DND-41 (cell line): ENCODE measurements at regions not wholly inside any gene's neighbourhood (a gene's known extent, or its start where the extent isn't known, plus 50 kb on each side); places are given as distances from the start of the nearest gene placed in this dataset.

Source experiments
- ATAC-seq: fragments of 200-7000 bp; cut with Tn5 transposase; 3 replicates; pipeline ENCODE4 v1.9.1; 2021; ENCODE audit warnings: low read depth; ENCODE audit not compliant: insufficient read depth
- DNase-seq: peaks from one replicate; pipeline ENCODE4 v3.0.0-alpha.2; 2020
- H2AFZ ChIP-seq: 2 replicates; pipeline ENCODE4 v1.6.0; 2012; ENCODE audit warnings: low read depth, low read length
- H3K27ac ChIP-seq: 2 replicates; pipeline ENCODE4 v1.5.1; 2012; ENCODE audit warnings: low read length, inconsistent platforms
- H3K27me3 ChIP-seq: fragments of 200-600 bp; sonication (generic); 2 replicates; pipeline ENCODE4 v1.6.0; 2012; ENCODE audit warnings: low read length, mild to moderate bottlenecking, inconsistent platforms; ENCODE audit not compliant: insufficient read depth, poor library complexity
- H3K36me3 ChIP-seq: 2 replicates; pipeline ENCODE4 v1.5.1; 2012; ENCODE audit warnings: low read length, inconsistent platforms; ENCODE audit not compliant: insufficient read depth
- H3K4me1 ChIP-seq: 2 replicates; pipeline ENCODE4 v1.5.1; 2012; ENCODE audit warnings: mild to moderate bottlenecking, low read length; ENCODE audit not compliant: insufficient read depth
- H3K4me2 ChIP-seq: 2 replicates; pipeline ENCODE4 v1.6.0; 2012; ENCODE audit warnings: mild to moderate bottlenecking, moderate library complexity, low read length, inconsistent platforms; ENCODE audit not compliant: insufficient read depth
- H3K4me3 ChIP-seq, 2 experiments: fragments of 200-600 bp in 1 of 2; shearing (Covaris generic) in 1 of 2; 2 replicates each; pipeline ENCODE4 v1.5.1; 2012 to 2016; ENCODE audit warnings: inconsistent platforms in 2 of 2, low read length in 2 of 2, mild to moderate bottlenecking in 2 of 2, low read depth in 1 of 2, moderate library complexity in 1 of 2
- H3K79me2 ChIP-seq: 2 replicates; pipeline ENCODE4 v1.6.0; 2012; ENCODE audit warnings: low read length, inconsistent platforms; ENCODE audit not compliant: insufficient read depth
- H3K9ac ChIP-seq: 2 replicates; pipeline ENCODE4 v1.6.0; 2012; ENCODE audit warnings: low read depth, mild to moderate bottlenecking, inconsistent platforms, low read length, moderate library complexity
- H3K9me3 ChIP-seq: 2 replicates; pipeline ENCODE4 v1.5.1; 2012; ENCODE audit warnings: low read length, moderate library complexity, mild to moderate bottlenecking, inconsistent platforms; ENCODE audit not compliant: insufficient read depth, severe bottlenecking
- H4K20me1 ChIP-seq: 2 replicates; pipeline ENCODE4 v1.6.0; 2012; ENCODE audit warnings: low read length; ENCODE audit not compliant: insufficient read depth
- EZH2 ChIP-seq: IDR thresholded peaks from 3 replicates; pipeline ENCODE4 v1.6.1; 2012; ENCODE audit warnings: borderline replicate concordance, low read depth, mild to moderate bottlenecking, moderate library complexity, low read length, inconsistent platforms; ENCODE audit not compliant: severe bottlenecking
- TF ChIP-seq, protein P1 (sequence below): IDR thresholded peaks from 2 replicates; pipeline ENCODE4 v1.5.1; 2012; ENCODE audit warnings: borderline replicate concordance, low read length, moderate library complexity, mild to moderate bottlenecking; ENCODE audit not compliant: poor library complexity, severe bottlenecking; ENCODE audit errors: extremely low read depth

DNA sequence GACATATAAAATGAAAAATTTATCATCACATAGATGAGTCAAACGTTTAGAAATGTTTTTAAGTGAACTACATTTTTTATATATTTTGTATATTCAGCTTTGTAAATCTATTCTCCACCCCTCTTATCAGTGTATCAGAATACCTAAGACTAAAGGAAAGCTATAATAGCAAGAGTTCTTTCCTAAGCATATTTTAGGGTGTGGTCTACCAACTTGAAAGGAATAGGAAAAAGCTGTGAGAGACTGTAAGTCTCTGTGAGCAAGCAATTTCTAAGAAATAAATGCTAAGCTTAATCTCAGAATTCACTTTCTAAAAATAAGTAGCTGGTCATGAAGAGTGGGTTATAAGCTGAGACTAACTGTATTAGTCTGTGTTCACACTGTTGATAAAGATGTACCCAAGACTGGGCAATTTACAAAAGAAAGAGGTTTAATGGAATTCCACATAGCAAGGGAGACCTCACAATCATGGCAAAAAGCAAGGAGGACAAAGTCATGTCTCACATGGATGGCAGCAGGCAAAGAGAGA lies 175.4 kb upstream of the PREP start:
- H3K36me3 ChIP-seq = no peaks in the 10 kb centered on the region
- peak; percentile 33; the same call in 1 of the 3 replicates for ATAC-seq

DNA sequence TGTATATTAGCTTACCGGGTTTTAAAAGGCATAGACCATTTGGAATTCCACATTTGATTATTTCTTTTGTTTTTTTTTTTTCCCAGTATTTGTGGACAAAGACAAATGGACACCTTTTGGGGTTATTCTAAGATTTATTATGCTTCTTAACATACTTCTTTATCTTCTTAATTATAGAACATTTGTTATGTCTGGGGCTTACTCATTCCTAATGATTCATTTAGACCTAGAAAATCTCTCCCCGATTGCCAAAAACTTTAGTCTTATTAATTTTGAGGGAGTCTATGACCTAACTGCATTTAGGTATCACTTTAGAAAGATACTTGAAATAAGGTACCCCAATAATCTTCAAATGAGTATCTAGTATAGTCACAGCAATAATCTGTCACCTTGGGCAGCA lies 170.7 kb upstream of the PREP start:
- Histone ChIP-seq H3K79me2 (no peaks in the 10 kb centered on the region), H3K9me3 (no peaks in the 10 kb centered on the region), H2AFZ (no peak overlapping the region), H3K4me1 (no peaks in the 10 kb centered on the region), H3K9ac (no peak overlapping the region), H4K20me1 (no peaks in the 10 kb centered on the region), H3K27me3 (no peaks in the 10 kb centered on the region), H3K4me3 (no peak overlapping the region), H3K27ac (no peak overlapping the region), H3K36me3 (no peaks in the 10 kb centered on the region), H3K4me2 (no peak overlapping the region)
- TF ChIP-seq, protein P1, sequence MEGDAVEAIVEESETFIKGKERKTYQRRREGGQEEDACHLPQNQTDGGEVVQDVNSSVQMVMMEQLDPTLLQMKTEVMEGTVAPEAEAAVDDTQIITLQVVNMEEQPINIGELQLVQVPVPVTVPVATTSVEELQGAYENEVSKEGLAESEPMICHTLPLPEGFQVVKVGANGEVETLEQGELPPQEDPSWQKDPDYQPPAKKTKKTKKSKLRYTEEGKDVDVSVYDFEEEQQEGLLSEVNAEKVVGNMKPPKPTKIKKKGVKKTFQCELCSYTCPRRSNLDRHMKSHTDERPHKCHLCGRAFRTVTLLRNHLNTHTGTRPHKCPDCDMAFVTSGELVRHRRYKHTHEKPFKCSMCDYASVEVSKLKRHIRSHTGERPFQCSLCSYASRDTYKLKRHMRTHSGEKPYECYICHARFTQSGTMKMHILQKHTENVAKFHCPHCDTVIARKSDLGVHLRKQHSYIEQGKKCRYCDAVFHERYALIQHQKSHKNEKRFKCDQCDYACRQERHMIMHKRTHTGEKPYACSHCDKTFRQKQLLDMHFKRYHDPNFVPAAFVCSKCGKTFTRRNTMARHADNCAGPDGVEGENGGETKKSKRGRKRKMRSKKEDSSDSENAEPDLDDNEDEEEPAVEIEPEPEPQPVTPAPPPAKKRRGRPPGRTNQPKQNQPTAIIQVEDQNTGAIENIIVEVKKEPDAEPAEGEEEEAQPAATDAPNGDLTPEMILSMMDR = no peak
- TF ChIP-seq EZH2 = no peak
- ATAC-seq (no peak), DNase-seq (no peak)

More for the DNA sequence above, 175.4 kb upstream of the PREP start:
- Histone ChIP-seq H4K20me1 (no peaks in the 10 kb centered on the region), H3K79me2 (no peaks in the 10 kb centered on the region), H3K4me3 (no peak overlapping the region), H3K4me2 (no peak overlapping the region), H3K27ac (no peak overlapping the region), H3K9me3 (no peaks in the 10 kb centered on the region), H2AFZ (0 out of 2 replicates have a peak overlapping the region, but pooled peaks have one; percentile 6), H3K27me3 (no peaks in the 10 kb centered on the region), H3K9ac (no peak overlapping the region), H3K4me1 (no peaks in the 10 kb centered on the region)
- TF ChIP-seq, protein P1 = no peak
- no peak for TF ChIP-seq EZH2
- no peak for DNase-seq

DNA sequence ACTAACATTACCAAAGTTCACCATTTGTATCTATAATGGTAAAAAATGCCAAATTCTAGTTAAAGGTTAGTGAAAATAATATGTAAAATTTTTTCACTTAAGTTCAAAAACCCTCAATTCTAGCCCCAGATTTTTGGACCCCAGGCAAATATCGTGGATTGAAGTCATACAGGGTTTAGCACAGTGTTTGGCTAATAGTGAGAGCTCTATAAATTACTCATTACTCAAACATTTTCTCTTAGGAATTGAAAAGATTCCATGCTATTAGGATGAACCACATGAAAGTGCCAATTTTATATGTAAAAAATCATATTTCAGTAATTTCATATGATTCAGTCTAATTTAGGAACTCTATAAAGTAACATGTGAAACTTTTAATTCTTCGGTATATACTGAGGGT lies 170.3 kb upstream of the PREP start:
- no peaks in the 10 kb centered on the region for H3K36me3 ChIP-seq
- no peak overlapping the region for H2AFZ ChIP-seq
- no peak overlapping the region for H3K9ac ChIP-seq
- no peak overlapping the region for H3K4me3 ChIP-seq
- no peaks in the 10 kb centered on the region for H3K79me2 ChIP-seq
- H3K4me2 ChIP-seq = no peak overlapping the region
- H3K27ac ChIP-seq = no peak overlapping the region
- no peak for ATAC-seq
- no peak for DNase-seq
- H3K9me3 ChIP-seq = no peaks in the 10 kb centered on the region
- H3K4me1 ChIP-seq = no peaks in the 10 kb centered on the region
- no peak for TF ChIP-seq EZH2
- TF ChIP-seq, protein P1 = no peak
- H4K20me1 ChIP-seq = no peaks in the 10 kb centered on the region
- H3K27me3 ChIP-seq = no peaks in the 10 kb centered on the region
